Panc1 (cell line): ENCODE measurements at regions not wholly inside any gene's neighbourhood (a gene's known extent, or its start where the extent isn't known, plus 50 kb on each side); places are given as distances from the start of the nearest gene placed in this dataset.

ENCODE experiments used
- ATAC-seq: fragments of 200-7000 bp; cut with Tn5 transposase; 2 replicates; pipeline ENCODE4 v1.9.1; 2020; ENCODE audit warnings: mild to moderate bottlenecking, moderate library complexity
- BruUV-seq: library from RNA; stranded (reverse); fragments of 400-500 nt; replicated peaks from 2 replicates; lab custom pipeline; 2021; lab: Mats Ljungman, UMichigan
- CTCF ChIA-PET: fragments of 300-600 bp; sonication (Branson Sonifier 250); formaldehyde crosslinking; loops from one replicate; lab custom pipeline; 2022; ENCODE audit warnings: antibody characterized with exemption; lab: Charles Lee
- POLR2A ChIA-PET: fragments of 300-600 bp; sonication (Branson Sonifier 250); formaldehyde crosslinking; loops from one replicate; lab custom pipeline; 2022; ENCODE audit warnings: antibody characterized with exemption; lab: Charles Lee
- DNase-seq: peaks from one replicate; pipeline ENCODE4 v3.0.0-alpha.2; 2010; ENCODE audit warnings: low read depth, low spot score
- H3K27ac ChIP-seq: 2 replicates; pipeline ENCODE4 v1.5.1; 2011; ENCODE audit warnings: mild to moderate bottlenecking, low read length, inconsistent platforms
- H3K27me3 ChIP-seq: fragments of 200-500 bp; sonication (Bioruptor generic); 2 replicates; pipeline ENCODE4 v1.6.0; 2014; ENCODE audit warnings: low read length, inconsistent platforms; ENCODE audit not compliant: control insufficient read depth, insufficient read depth
- H3K36me3 ChIP-seq: fragments of 200-500 bp; sonication (Bioruptor generic); 2 replicates; pipeline ENCODE4 v1.5.1; 2014; ENCODE audit warnings: inconsistent platforms, mild to moderate bottlenecking, low read length, moderate library complexity; ENCODE audit not compliant: control insufficient read depth, insufficient read depth
- H3K4me1 ChIP-seq: 2 replicates; pipeline ENCODE4 v1.5.1; 2011; ENCODE audit warnings: inconsistent platforms, mild to moderate bottlenecking, low read length, moderate library complexity; ENCODE audit not compliant: control insufficient read depth, insufficient read depth
- H3K4me3 ChIP-seq, 2 experiments: 2 replicates each; pipeline ENCODE4 v1.5.1; 2011 to 2012; ENCODE audit warnings: low read depth in 2 of 2, low read length in 2 of 2, mild to moderate bottlenecking in 2 of 2, inconsistent platforms in 1 of 2, moderate library complexity in 1 of 2
- H3K9me3 ChIP-seq: fragments of 200-500 bp; sonication (Bioruptor generic); 2 replicates; pipeline ENCODE4 v1.5.1; 2014; ENCODE audit warnings: low read depth, mild to moderate bottlenecking, inconsistent platforms, low read length, moderate library complexity; ENCODE audit not compliant: control insufficient read depth, insufficient read depth
- CTCF ChIP-seq: fragments of 450-650 bp; IDR thresholded peaks from 2 replicates; pipeline ENCODE4 v1.5.1; 2017; ENCODE audit warnings: mild to moderate bottlenecking
- POLR2AphosphoS5 ChIP-seq: IDR thresholded peaks from 2 replicates; pipeline ENCODE4 v1.6.1; 2012; ENCODE audit warnings: mild to moderate bottlenecking, low read depth, low read length, moderate library complexity
- REST ChIP-seq, 2 experiments: IDR thresholded peaks; 2 replicates each; pipeline ENCODE4 v1.6.1; 2011 to 2012; ENCODE audit warnings: low read depth in 2 of 2, control low read depth in 1 of 2, low read length in 1 of 2, mild to moderate bottlenecking in 1 of 2, moderate library complexity in 1 of 2; ENCODE audit not compliant: insufficient read depth in 1 of 2
- SIN3A ChIP-seq: IDR thresholded peaks from 2 replicates; pipeline ENCODE4 v1.6.1; 2012; ENCODE audit warnings: low read depth, mild to moderate bottlenecking, low read length, moderate library complexity, borderline replicate concordance; ENCODE audit not compliant: insufficient read depth
- TCF7L2 ChIP-seq: IDR thresholded peaks from 2 replicates; pipeline ENCODE4 v1.6.1; 2011; ENCODE audit warnings: mild to moderate bottlenecking, low read depth, low read length, inconsistent platforms
- in situ Hi-C: cut with HindIII; loops from 2 replicates; pipeline ENCODE4 v1.10.0; 2016; ENCODE audit warnings: low sequenced_read_pairs, low pct_unique_long_range_greater_than_20kb
- intact Hi-C: fragments of 100-400 bp; cut with micrococcal nuclease; formaldehyde crosslinking; loops from one replicate; pipeline ENCODE4 v1.10.0; 2022; ENCODE audit not compliant: unreplicated experiment

- H3K27me3 ChIP-seq = no peaks in the 10 kb centered on the region
- in situ Hi-C loops = no loop called here
- POLR2A ChIA-PET = no interaction called here
Observed at GRCh38 chr16:7044331-7044730, 288.3 kb upstream of the RBFOX1 start.

DNA sequence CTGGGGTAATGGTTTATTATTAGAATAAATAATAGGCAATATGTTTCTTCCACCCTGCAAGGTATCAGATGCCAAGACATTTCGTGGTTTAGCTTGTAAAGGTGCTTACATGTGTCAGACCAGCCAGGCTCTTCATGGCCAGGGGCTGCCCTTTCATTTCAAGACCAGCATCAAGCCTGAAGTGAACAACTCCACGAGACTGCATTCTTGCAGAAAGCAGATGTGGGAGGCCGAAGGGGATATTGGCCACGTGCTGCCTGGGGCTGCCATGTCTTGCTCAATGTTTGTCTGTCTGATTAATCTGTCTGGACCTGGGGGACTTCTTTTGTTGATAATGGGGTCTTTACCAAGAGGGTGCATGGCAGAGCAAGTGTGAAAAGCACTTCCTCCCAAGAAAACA lies 294.2 kb upstream of the RBFOX1 start:
- H3K4me1 ChIP-seq = no peaks in the 10 kb centered on the region
- CTCF ChIA-PET = no interaction called here
- intact Hi-C loops = no loop called here
- no TSS peak for BruUV-seq
- POLR2A ChIA-PET = no interaction called here
- no peaks in the 10 kb centered on the region for H3K9me3 ChIP-seq
- no peak overlapping the region for H3K4me3 ChIP-seq
- in situ Hi-C loops = no loop called here
- no peak overlapping the region for H3K27ac ChIP-seq
- no peaks in the 10 kb centered on the region for H3K36me3 ChIP-seq
- TF ChIP-seq REST (IDR thresholded peaks at IDR 0.05; ENCODE audit: insufficient read depth in 1 of 2, low read depth in 2 of 2, low read length in 1 of 2) (no peak), SIN3A (no peak), POLR2AphosphoS5 (no peak), CTCF (no peak), TCF7L2 (no peak)
- no peak for DNase-seq
- ATAC-seq = no peak
- no peaks in the 10 kb centered on the region for H3K27me3 ChIP-seq

More at GRCh38 chr16:7044331-7044730, 288.3 kb upstream of the RBFOX1 start:
- H3K4me3 ChIP-seq = no peak overlapping the region
- no peaks in the 10 kb centered on the region for H3K4me1 ChIP-seq
- BruUV-seq = no TSS peak
- DNase-seq = no peak
- intact Hi-C loops = no loop called here
- no peak for ATAC-seq
- no peak overlapping the region for H3K27ac ChIP-seq
- H3K9me3 ChIP-seq = no peaks in the 10 kb centered on the region
- H3K36me3 ChIP-seq = no peaks in the 10 kb centered on the region
- CTCF ChIA-PET = no interaction called here
- no peak for TF ChIP-seq POLR2AphosphoS5
- no peak for TF ChIP-seq TCF7L2
- no peak for TF ChIP-seq SIN3A
- no peak for TF ChIP-seq CTCF
- no peak for TF ChIP-seq REST (IDR thresholded peaks at IDR 0.05; ENCODE audit: insufficient read depth in 1 of 2, low read depth in 2 of 2, low read length in 1 of 2)
